Sigmoid colon (tissue), 4 donors: ENCODE measurements at regions not wholly inside any gene's neighbourhood (a gene's known extent, or its start where the extent isn't known, plus 50 kb on each side); places are given as distances from the start of the nearest gene placed in this dataset.

ENCODE experiments used
- CTCF ChIP-seq, 4 experiments: fragments of 450-650 bp in 3 of 4; fragments of 200-600 bp in 1 of 4; IDR thresholded peaks; one replicate each; pipeline ENCODE4 v1.5.1; 2016 to 2019; ENCODE audit warnings: antibody characterized with exemption in 4 of 4, mild to moderate bottlenecking in 3 of 4, moderate library complexity in 2 of 4
- EP300 ChIP-seq, 4 donors: sonication (generic); formaldehyde crosslinking; IDR thresholded peaks; one replicate each; pipeline ENCODE4 v1.6.1; 2017; ENCODE audit warnings: antibody characterized with exemption in 4 of 4
- POLR2A ChIP-seq, 2 donors: fragments of 450-650 bp; IDR thresholded peaks; one replicate each; pipeline ENCODE4 v1.6.1; 2016; ENCODE audit warnings: antibody characterized with exemption in 2 of 2, mild to moderate bottlenecking in 2 of 2, moderate library complexity in 2 of 2
- POLR2AphosphoS5 ChIP-seq, 4 donors: sonication (generic); formaldehyde crosslinking; IDR thresholded peaks; one replicate each; pipeline ENCODE4 v1.6.1; 2017; ENCODE audit warnings: antibody characterized with exemption in 4 of 4

GRCh38 chr14:106115401-106115800 lies 589.0 kb downstream of the TMEM121 start:
- TF ChIP-seq POLR2AphosphoS5 (IDR thresholded peaks at IDR 0.05) (no peak), POLR2A (IDR thresholded peaks at IDR 0.05) (no peak), CTCF (IDR thresholded peaks at IDR 0.05) (no peak), EP300 (IDR thresholded peaks at IDR 0.05) (no peak)
